ENCODE measurements at regions not wholly inside any gene's neighbourhood (a gene's known extent, or its start where the extent isn't known, plus 50 kb on each side); places are given as distances from the start of the nearest gene placed in this dataset.

DNA sequence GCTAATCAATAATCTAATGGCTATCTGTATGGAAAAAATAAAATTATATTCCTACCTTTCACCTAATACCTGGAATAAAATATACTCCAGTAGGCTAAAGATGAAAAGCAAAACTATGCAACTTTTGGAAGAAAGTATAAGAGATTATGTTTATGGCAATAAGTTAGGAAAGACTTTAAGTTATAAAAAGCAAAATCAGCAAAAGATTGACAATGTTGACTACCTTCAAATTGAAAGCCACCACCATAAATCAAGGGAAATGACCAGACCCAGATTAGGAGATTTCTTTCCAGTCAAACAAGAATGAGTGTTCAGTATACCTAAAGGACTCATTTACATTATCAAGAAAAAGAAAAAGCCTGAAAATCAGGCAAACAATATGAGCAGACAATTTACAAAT lies 159.1 kb upstream of the ZBED5 start:
- DNase-seq (ENCODE audit: low read depth) = no peak

DNA sequence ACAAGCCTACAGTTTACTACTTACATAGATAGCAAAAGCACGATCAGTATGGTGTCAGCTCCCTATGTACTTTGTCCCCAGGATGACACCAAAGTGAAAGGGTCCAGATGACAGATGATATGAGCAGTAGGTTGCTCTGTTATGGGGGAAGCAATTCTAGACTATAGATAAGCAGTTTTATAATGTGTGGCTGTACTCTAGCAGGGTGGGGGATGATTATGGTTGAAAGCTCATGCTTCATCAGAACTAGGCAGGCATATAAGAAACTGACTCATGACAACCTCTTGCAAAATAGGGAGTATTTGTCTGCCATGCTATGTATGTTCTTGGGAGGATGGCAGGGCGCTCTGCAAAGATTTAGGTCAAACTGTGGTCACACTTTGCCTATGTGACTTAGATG lies 158.2 kb upstream of the ZBED5 start:
- DNase-seq (ENCODE audit: low read depth) = peak; percentile 11

DNA sequence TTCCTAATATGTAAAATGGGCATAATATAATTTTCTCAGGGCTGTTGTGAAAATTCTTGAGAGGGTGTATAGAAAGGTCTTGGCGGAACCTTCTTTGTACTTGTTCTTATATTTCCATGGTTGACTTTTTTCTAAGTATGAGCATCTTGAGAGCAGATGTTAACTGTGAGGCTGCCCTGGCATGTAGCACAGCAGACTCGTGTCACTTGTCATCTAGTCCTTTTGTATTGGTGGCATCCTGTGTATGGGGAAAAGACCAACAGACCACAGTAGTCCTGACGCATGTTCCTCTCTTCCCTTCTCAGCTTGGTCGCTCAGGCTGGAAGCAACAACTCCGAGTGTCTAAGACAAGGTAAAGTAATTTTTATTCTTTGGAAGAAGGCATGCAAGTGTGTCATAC lies 153.8 kb upstream of the ZBED5 start:
- no peak for DNase-seq (ENCODE audit: low read depth)

DNA sequence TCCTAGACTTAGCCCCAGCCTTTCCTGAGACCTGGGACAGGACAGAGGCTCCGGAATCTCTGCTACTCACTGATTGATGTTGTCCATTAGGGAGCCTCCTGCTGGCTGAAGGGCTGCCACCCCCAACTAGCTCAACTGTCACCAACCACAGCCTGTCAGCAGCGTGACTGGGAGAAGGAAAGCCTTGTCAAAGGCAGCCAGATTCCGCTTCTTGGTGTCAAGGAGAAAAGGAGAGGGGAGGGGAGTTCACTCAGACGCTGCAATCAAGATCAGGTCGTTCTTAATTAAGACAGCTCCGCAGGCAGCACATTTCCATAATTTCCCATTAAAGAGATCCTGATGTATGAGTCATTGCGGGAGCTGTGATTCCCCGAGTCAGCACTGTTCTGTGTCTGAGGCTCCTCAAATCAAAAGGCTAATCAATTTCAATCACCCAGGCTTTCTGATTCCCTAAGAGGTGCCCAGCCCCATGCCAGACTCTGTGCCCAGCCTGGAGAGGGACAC lies 152.8 kb upstream of the ZBED5 start:
- DNase-seq (ENCODE audit: low read depth) = peak; percentile 60

DNA sequence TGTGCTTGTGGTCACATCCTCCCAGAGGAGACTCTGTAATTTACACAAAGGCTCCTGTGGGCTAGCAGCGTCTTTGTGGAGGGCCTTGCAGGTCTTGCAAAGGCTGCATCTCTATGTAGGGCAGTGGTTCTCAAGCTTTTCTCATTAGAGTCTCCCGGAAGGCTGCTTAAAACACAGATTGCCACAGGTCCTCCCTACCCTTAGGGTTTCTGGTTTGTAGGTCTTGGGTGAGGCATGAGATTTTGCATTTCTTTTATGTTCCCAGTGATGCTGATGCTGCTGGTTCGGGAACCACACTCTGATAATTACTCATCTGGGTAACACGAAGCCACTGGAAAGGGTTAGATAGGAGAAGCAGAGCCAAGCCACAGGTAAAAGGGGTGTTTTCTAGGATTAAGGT lies 151.3 kb upstream of the ZBED5 start:
- no peak for DNase-seq (ENCODE audit: low read depth)

- DNase-seq (ENCODE audit: low read depth) = no peak
These were observed 146.2 kb upstream of the ZBED5 start for GRCh38 chr11:11004069-11004468.

DNA sequence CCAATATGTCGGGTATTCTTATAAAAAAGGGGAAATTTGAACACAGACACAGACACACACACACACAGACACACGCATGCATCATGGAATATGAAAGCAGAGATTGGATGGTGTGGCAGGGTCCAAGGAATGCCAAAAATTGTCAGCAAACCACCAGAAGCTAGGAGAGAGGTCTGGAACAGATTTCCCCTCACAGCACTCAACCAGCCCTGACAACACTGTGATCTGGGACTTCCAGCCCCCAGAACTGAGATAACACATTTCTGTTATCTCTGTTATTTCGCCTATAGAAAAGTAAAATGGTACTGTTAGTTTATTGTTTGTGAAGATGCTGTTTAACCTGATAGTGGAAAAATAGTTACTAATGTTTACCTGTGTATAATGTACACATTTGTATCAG lies 145.4 kb upstream of the ZBED5 start:
- no peak for DNase-seq (ENCODE audit: low read depth)

GRCh38 chr11:11000579-11001283 lies 142.9 kb upstream of the ZBED5 start:
- DNase-seq (ENCODE audit: low read depth) = no peak

DNA sequence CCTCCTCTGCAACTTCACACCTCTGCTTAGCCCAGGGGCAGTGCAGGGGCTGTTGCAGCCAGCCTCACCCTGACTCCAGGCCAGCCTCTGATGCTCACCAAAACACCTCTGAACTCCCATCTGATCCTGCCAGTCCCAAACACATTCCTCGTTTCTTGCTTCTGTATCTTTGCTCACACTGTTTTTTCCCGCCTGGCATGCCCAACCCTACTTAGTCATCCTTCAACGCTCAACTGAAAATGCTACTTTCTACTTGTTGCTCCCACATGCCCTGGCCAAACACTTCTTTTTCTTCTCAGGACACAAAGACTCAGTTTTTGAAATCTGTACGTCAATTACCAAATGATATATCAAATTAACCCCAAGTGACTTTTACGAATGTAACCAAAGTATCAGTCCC lies 140.8 kb upstream of the ZBED5 start:
- peak; percentile 24 for DNase-seq (ENCODE audit: low read depth)

- no peak for DNase-seq (ENCODE audit: low read depth)
These were observed 138.8 kb upstream of the ZBED5 start for GRCh38 chr11:10996678-10997077.

- no peak for DNase-seq (ENCODE audit: low read depth)
These were observed 135.8 kb upstream of the ZBED5 start for GRCh38 chr11:10993640-10994039.

DNA sequence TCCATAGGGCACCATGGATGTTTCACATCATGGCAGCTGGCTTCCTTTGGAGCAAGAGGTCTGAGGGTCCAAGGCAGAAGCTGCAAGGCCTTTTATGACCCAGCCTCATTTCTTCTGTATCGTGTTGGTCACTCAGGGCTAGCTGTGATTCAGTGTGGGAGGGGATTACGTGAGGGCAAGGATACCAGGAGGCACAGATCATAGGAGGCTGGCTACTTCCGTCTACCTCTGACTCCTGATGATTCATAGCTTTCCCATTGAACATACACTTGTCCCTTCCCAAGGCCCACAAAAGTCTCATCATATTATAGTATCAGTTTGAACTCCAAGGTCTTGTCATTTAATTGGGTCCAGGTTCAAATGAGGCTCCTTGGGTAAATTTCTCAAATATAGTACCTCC lies 135.3 kb upstream of the ZBED5 start:
- DNase-seq (ENCODE audit: low read depth) = peak; percentile 69

GRCh38 chr11:10991393-10991792 lies 133.5 kb upstream of the ZBED5 start:
- DNase-seq (ENCODE audit: low read depth) = no peak

DNA sequence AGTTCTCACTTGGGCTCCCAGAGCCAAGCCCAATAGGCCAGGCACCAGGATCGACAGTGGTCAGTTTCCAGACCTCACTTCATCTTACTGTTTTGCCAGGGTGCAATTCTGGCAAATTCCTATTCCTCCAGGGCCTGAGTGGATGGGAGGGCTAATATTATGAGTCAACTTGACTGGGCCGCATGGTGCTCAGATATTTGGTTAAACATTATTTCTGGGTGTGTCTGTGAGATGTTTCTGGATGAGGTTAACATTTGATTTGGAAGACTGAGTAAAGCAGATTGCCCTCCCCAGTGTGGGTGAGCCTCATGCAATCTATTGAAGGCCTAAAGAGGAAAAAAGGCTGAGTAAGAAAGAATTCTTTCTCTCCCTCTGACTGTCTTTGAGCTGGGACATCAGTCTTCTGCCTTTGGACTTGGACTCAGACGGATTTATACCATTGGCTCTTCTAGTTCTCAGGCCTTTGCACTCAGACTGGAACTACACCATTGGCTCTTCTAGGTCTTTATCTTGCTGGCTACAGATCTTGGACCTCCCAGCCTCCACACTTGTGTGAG lies 132.9 kb upstream of the ZBED5 start:
- DNase-seq (ENCODE audit: low read depth) = no peak

DNA sequence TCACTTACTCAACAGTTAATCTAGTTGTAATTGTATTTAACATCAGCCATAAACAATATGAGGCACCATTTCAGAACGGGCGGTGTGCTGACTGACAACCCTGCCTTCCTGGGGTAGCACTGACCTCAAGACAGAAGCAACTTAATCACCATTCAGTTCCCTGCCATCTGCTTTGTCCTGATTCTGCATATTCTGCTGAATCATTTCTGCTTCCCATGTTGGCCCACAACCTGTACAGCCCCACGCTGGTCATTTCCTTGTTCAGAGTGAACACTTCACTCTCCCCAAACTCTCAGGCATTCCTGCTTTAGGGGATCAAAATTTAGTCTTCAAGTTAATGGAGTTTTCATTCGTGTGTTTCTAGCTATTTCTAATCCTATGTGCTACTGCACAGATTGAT lies 132.3 kb upstream of the ZBED5 start:
- no peak for DNase-seq (ENCODE audit: low read depth)

- no peak for DNase-seq (ENCODE audit: low read depth)
These were observed 128.2 kb upstream of the ZBED5 start for GRCh38 chr11:10986006-10986405.

GRCh38 chr11:10984742-10985141 lies 126.9 kb upstream of the ZBED5 start:
- no peak for DNase-seq (ENCODE audit: low read depth)

DNA sequence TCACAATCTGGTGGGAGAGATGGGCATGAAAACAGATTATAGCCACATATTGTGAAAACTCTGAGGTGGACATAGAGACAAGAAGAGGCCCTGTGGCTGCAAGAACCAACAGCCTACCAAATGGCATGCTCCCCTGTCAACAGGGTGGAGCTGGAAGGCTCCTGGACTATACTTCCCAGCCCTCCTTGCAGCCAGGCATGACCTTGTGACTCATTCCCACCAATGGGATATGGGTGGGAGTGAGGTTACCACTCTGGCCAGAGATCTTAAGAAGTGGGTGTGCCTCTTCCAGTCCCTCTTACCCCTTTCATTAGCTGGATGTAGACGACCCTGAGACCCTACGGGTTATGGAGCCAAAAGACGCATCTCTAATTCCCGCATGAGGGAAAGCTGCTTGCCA lies 126.4 kb upstream of the ZBED5 start:
- DNase-seq (ENCODE audit: low read depth) = no peak

DNA sequence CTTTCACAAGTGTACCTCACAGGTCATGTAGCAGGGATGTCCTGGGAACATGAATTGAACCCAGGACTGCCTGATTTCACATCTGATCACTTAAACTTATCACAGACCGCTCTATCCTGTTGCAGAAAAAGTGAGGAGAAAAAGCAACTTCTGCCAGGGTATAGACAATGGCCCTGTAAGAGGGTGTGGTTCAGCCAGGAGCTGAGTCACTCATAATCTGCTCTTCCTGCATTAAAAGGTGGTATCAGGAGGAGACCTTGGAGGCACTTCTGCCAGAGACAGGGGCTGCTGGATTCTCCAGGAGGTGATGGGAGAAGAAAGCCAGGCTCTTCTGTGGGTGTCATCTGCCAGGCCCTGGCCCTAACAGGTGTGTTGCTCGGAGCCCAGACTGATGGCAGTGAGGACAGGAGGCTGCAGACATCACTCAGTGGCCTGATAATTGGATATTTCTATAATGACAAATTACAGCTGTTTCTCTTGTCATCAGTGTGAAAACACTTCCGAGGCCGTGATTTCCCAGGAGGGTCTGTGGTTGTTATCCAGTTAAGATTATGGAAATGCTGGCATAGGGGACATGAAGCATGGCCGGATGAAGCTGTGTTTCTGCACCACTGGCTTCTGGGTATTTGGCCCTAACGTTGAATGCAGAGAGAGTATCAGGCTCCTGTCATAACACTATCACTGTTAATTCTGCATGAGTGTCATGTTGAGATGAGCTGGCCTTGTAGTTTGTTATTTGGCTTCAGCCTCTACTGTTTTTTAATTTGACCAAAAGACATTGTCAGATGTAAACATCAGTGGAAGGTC lies 125.1 kb upstream of the ZBED5 start:
- DNase-seq (ENCODE audit: low read depth) = peak; percentile 50

- no peak for DNase-seq (ENCODE audit: low read depth)
These were observed 121.7 kb upstream of the ZBED5 start for GRCh38 chr11:10979529-10979928.

GRCh38 chr11:10978198-10978597 lies 120.3 kb upstream of the ZBED5 start:
- no peak for DNase-seq (ENCODE audit: low read depth)

DNA sequence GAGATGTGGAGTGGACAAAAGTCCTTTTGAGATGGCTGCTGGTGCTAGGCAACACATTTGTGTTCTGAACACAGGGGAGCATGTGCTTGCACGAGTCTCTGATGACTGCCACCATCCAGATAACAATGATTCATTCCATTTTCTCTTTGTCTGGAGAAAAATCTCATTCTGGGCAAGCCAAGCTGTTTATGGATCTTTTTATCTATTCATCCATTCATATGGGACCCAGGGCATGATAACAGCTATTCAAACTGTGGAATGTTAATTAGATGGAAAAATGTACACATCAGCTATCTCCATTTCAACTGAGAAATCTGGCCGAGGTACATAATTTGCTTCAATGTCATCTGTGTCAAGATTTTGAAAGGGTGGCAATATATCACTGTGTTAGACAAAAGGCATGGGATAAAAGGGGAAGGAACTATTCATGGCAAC lies 117.5 kb upstream of the ZBED5 start:
- DNase-seq (ENCODE audit: low read depth) = no peak

- DNase-seq (ENCODE audit: low read depth) = no peak
These were observed 115.6 kb upstream of the ZBED5 start for GRCh38 chr11:10973416-10973815.
